Stomach (tissue), 8 donors: ENCODE measurements at regions not wholly inside any gene's neighbourhood (a gene's known extent, or its start where the extent isn't known, plus 50 kb on each side); places are given as distances from the start of the nearest gene placed in this dataset.

Source experiments
- DNase-seq, 2 donors: peaks; one replicate each; pipeline versions ENCODE4 v3.0.0 to v3.0.0-alpha.2; 2013 to 2019
- H3K27ac ChIP-seq, 5 donors: fragments of 200-600 bp in 4 of 5; sonication (generic) in 4 of 5; one replicate each; pipeline ENCODE4 v1.5.1; 2013 to 2019; ENCODE audit warnings: mild to moderate bottlenecking in 1 of 5, moderate library complexity in 1 of 5
- H3K27me3 ChIP-seq, 3 donors: fragments of 200-600 bp; sonication (generic); one replicate each; pipeline ENCODE4 v1.5.1; 2017 to 2019; ENCODE audit warnings: mixed run types in 1 of 3
- H3K36me3 ChIP-seq, 4 donors: fragments of 200-600 bp; sonication (generic); 1 replicate in 3 of 4; 2 replicates in 1 of 4; pipeline ENCODE4 v1.5.1; 2016 to 2019
- H3K4me1 ChIP-seq, 4 donors: fragments of 200-600 bp; sonication (generic); one replicate each; pipeline ENCODE4 v1.5.1; 2016 to 2019
- H3K4me3 ChIP-seq, 4 donors: fragments of 200-600 bp; sonication (generic) in 3 of 4; one replicate each; pipeline ENCODE4 v1.5.1; 2016 to 2019; ENCODE audit warnings: mild to moderate bottlenecking in 1 of 4
- H3K9me3 ChIP-seq, 4 donors: fragments of 200-600 bp; sonication (generic); one replicate each; pipeline ENCODE4 v1.5.1; 2016 to 2019
- EP300 ChIP-seq: sonication (generic); formaldehyde crosslinking; IDR thresholded peaks from one replicate; pipeline ENCODE4 v1.6.1; 2017; ENCODE audit warnings: antibody characterized with exemption
- POLR2A ChIP-seq, 4 donors: fragments of 450-650 bp; IDR thresholded peaks; one replicate each; pipeline ENCODE4 v1.6.1; 2016; ENCODE audit warnings: antibody characterized with exemption in 4 of 4, control low read depth in 2 of 4, mild to moderate bottlenecking in 1 of 4, moderate library complexity in 1 of 4
- POLR2AphosphoS5 ChIP-seq, 3 donors: sonication (generic); formaldehyde crosslinking; IDR thresholded peaks; one replicate each; pipeline ENCODE4 v1.6.1; 2016; ENCODE audit warnings: antibody characterized with exemption in 3 of 3
- WGBS, 5 donors: extraction: QIAGEN DNeasy Blood & Tissue Kit in 3 of 5; methylation state at CpG; one replicate each; pipeline versions ENCODE4 v1.1.5 to v1.1.7; 2013 to 2018; 5-methylcytosine and 5-hydroxymethylcytosine counted together
- intact Hi-C: fragments of 100-400 bp; cut with DNase I; formaldehyde crosslinking; loops from one replicate; pipeline ENCODE4 v1.15.1; 2023; ENCODE audit warnings: low total_unique reads
- TF ChIP-seq, protein P1 (sequence below), 7 experiments: fragments of 450-650 bp in 4 of 7; fragments of 200-600 bp in 3 of 7; sonication (generic) in 3 of 7; IDR thresholded peaks; one replicate each; pipeline ENCODE4 v1.5.1; 2016 to 2019; ENCODE audit warnings: antibody characterized with exemption in 7 of 7, control low read depth in 2 of 7, mild to moderate bottlenecking in 1 of 7
- donor health status: healthy with polysubstance abuse.
- donor health status: Bipolar disorder and iron deficiency.
- donor health status: healthy.

DNA sequence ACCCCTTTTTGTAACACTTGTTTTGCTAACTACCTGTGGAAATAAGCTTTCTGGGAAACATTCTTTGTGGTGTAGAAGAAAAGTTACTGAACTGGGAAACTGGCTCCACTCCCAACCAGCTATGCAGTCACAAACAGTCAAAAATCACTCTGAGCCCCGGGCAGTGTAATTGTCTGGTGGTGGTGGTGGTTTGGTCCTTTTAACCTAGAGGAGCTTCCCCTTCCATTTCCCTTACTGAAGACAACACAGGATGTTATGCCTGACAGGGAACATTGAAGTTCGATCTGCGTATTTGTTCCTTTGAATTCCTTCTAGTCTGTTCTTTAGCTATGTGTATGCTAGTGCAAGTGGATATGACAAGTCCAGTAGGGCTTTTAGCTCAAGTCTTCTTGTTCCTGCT, 56.8 kb upstream of the TBCA start:
- H3K9me3 ChIP-seq: no peaks in the 10 kb centered on the region
- WGBS, 5 donors: 56 to 74% (median 70%) methylated on average over 3 of the region's 3 CpGs

GRCh38 chr5:77832166-77832770, 56.1 kb upstream of the TBCA start:
- no peaks in the 10 kb centered on the region for H3K9me3 ChIP-seq
- intact Hi-C loops: no loop called here
- WGBS, 5 donors: 75 to 80% (median 79%) methylated on average over 5 of the region's 5 CpGs
- H3K4me1 ChIP-seq: no peaks in the 10 kb centered on the region
- no peaks in the 10 kb centered on the region for H3K36me3 ChIP-seq
- H3K27me3 ChIP-seq: peaks cover 0 to 20% (median 6%) of the 10 kb centered on the region in 3 donors
- no peak for DNase-seq
- no peak overlapping the region for H3K27ac ChIP-seq
- TF ChIP-seq POLR2A (IDR thresholded peaks at IDR 0.05) (no peak), EP300 (no peak), POLR2AphosphoS5 (IDR thresholded peaks at IDR 0.05) (no peak)
- TF ChIP-seq, protein P1, sequence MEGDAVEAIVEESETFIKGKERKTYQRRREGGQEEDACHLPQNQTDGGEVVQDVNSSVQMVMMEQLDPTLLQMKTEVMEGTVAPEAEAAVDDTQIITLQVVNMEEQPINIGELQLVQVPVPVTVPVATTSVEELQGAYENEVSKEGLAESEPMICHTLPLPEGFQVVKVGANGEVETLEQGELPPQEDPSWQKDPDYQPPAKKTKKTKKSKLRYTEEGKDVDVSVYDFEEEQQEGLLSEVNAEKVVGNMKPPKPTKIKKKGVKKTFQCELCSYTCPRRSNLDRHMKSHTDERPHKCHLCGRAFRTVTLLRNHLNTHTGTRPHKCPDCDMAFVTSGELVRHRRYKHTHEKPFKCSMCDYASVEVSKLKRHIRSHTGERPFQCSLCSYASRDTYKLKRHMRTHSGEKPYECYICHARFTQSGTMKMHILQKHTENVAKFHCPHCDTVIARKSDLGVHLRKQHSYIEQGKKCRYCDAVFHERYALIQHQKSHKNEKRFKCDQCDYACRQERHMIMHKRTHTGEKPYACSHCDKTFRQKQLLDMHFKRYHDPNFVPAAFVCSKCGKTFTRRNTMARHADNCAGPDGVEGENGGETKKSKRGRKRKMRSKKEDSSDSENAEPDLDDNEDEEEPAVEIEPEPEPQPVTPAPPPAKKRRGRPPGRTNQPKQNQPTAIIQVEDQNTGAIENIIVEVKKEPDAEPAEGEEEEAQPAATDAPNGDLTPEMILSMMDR (IDR thresholded peaks at IDR 0.05): no peak
- no peak overlapping the region for H3K4me3 ChIP-seq

More for the DNA sequence above, 56.8 kb upstream of the TBCA start:
- no peaks in the 10 kb centered on the region for H3K4me1 ChIP-seq
- intact Hi-C loops: no loop called here
- TF ChIP-seq EP300 (no peak), POLR2AphosphoS5 (IDR thresholded peaks at IDR 0.05) (no peak), POLR2A (IDR thresholded peaks at IDR 0.05) (no peak)
- TF ChIP-seq, protein P1 (IDR thresholded peaks at IDR 0.05): no peak
- H3K27me3 ChIP-seq: peaks cover 0 to 14% (median 2%) of the 10 kb centered on the region in 3 donors
- H3K4me3 ChIP-seq: no peak overlapping the region
- no peaks in the 10 kb centered on the region for H3K36me3 ChIP-seq
- no peak overlapping the region for H3K27ac ChIP-seq
- no peak for DNase-seq

GRCh38 chr5:77828445-77828844, 52.3 kb upstream of the TBCA start:
- no peak overlapping the region for H3K4me3 ChIP-seq
- no peaks in the 10 kb centered on the region for H3K36me3 ChIP-seq
- intact Hi-C loops: no loop called here
- H3K4me1 ChIP-seq: no peaks in the 10 kb centered on the region
- no peak for DNase-seq
- peaks cover 0 to 30% (median 6%) of the 10 kb centered on the region in 3 donors for H3K27me3 ChIP-seq
- no peaks in the 10 kb centered on the region for H3K9me3 ChIP-seq
- H3K27ac ChIP-seq: no peak overlapping the region
- WGBS, 5 donors: 68 to 82% (median 75%) methylated on average over 3 of the region's 3 CpGs
- TF ChIP-seq POLR2A (IDR thresholded peaks at IDR 0.05) (no peak), EP300 (no peak), POLR2AphosphoS5 (IDR thresholded peaks at IDR 0.05) (no peak)
- TF ChIP-seq, protein P1 (IDR thresholded peaks at IDR 0.05): no peak
